Natural killer cell treated with Interleukin-12 subunit alpha and Interleukin-12 subunit beta and Interleukin-15 and Interleukin-18, amount 100 ng/mL, for 72 hours (primary cell): ENCODE measurements at regions not wholly inside any gene's neighbourhood (a gene's known extent, or its start where the extent isn't known, plus 50 kb on each side); places are given as distances from the start of the nearest gene placed in this dataset.

Experiments
- ATAC-seq, 2 donors: fragments of 150-1000 bp; cut with Tn5 transposase in 1 of 2; sonication (Bioruptor Pico), chemical (Tn5 transposase) in 1 of 2; 2 replicates each; pipeline ENCODE4 v1.10.0; 2021
- DNase-seq: peaks from one replicate; pipeline ENCODE4 v3.0.0; 2022; ENCODE audit warnings: low spot score
- H3K27ac Mint-ChIP-seq, 2 donors: 1 replicate in 1 of 2; 2 replicates in 1 of 2; pipeline ENCODE4 v1.8.0; 2022; ENCODE audit warnings: mixed read lengths in 2 of 2, mild to moderate bottlenecking in 1 of 2, moderate library complexity in 1 of 2
- H3K27me3 Mint-ChIP-seq, 2 donors: 1 replicate in 1 of 2; 2 replicates in 1 of 2; pipeline ENCODE4 v1.8.0; 2022; ENCODE audit warnings: mixed read lengths in 2 of 2
- H3K36me3 Mint-ChIP-seq: one replicate; pipeline ENCODE4 v1.8.0; 2022; ENCODE audit warnings: mixed read lengths
- H3K4me1 Mint-ChIP-seq, 2 donors: 1 replicate in 1 of 2; 2 replicates in 1 of 2; pipeline ENCODE4 v1.8.0; 2022; ENCODE audit warnings: low read depth in 2 of 2, mixed read lengths in 2 of 2, mild to moderate bottlenecking in 1 of 2
- H3K4me3 Mint-ChIP-seq: one replicate; pipeline ENCODE4 v1.8.0; 2022; ENCODE audit warnings: mixed read lengths
- H3K9me3 Mint-ChIP-seq: 2 replicates; pipeline ENCODE4 v1.8.0; 2022; ENCODE audit warnings: mixed read lengths

- DNase-seq, result no peak
Measured at GRCh38 chr2:222783592-222783991, 77.2 kb upstream of the ACSL3 start.

GRCh38 chr2:222790932-222791331, 69.9 kb upstream of the ACSL3 start:
- DNase-seq, result no peak
- no peaks in the 10 kb centered on the region for H3K27me3 Mint-ChIP-seq
- H3K9me3 Mint-ChIP-seq, result no peaks in the 10 kb centered on the region
- no peaks in the 10 kb centered on the region for H3K36me3 Mint-ChIP-seq
- peaks cover 9% of the 10 kb centered on the region in 2 donors for H3K4me1 Mint-ChIP-seq
- no peak overlapping the region for H3K27ac Mint-ChIP-seq
- no peak overlapping the region for H3K4me3 Mint-ChIP-seq
- no peak for ATAC-seq

More at GRCh38 chr2:222783592-222783991, 77.2 kb upstream of the ACSL3 start:
- no peaks in the 10 kb centered on the region for H3K36me3 Mint-ChIP-seq
- ATAC-seq, result no peak
- H3K4me1 Mint-ChIP-seq, result no peaks in the 10 kb centered on the region
- peaks cover 13 to 28% of the 10 kb centered on the region in 2 donors for H3K27me3 Mint-ChIP-seq
- H3K4me3 Mint-ChIP-seq, result no peak overlapping the region
- H3K27ac Mint-ChIP-seq, result no peak overlapping the region
- peaks cover 3% of the 10 kb centered on the region for H3K9me3 Mint-ChIP-seq

GRCh38 chr2:222792001-222792611, 68.7 kb upstream of the ACSL3 start:
- H3K36me3 Mint-ChIP-seq, result no peaks in the 10 kb centered on the region
- H3K27me3 Mint-ChIP-seq, result no peaks in the 10 kb centered on the region
- ATAC-seq, result no peak
- H3K27ac Mint-ChIP-seq, result no peak overlapping the region
- peaks cover 9% of the 10 kb centered on the region in 2 donors for H3K4me1 Mint-ChIP-seq
- no peak for DNase-seq
- H3K9me3 Mint-ChIP-seq, result no peaks in the 10 kb centered on the region
- H3K4me3 Mint-ChIP-seq, result no peak overlapping the region

- Mint-ChIP-seq H3K36me3 (no peaks in the 10 kb centered on the region), H3K27ac (no peak overlapping the region), H3K4me3 (no peak overlapping the region), H3K4me1 (no peaks in the 10 kb centered on the region), H3K9me3 (no peaks in the 10 kb centered on the region), H3K27me3 (peaks cover 0 to 4% of the 10 kb centered on the region in 2 donors)
- ATAC-seq (no peak), DNase-seq (no peak)
Measured at GRCh38 chr2:222794585-222795449, 66.0 kb upstream of the ACSL3 start.

- H3K4me3 Mint-ChIP-seq, result no peak overlapping the region
- DNase-seq (no peak), ATAC-seq (no peak)
- H3K27me3 Mint-ChIP-seq, result peaks cover 0 to 6% of the 10 kb centered on the region in 2 donors
- H3K9me3 Mint-ChIP-seq, result no peaks in the 10 kb centered on the region
- no peaks in the 10 kb centered on the region for H3K4me1 Mint-ChIP-seq
- H3K36me3 Mint-ChIP-seq, result no peaks in the 10 kb centered on the region
- no peak overlapping the region for H3K27ac Mint-ChIP-seq
Measured at GRCh38 chr2:222795450-222796357, 65.1 kb upstream of the ACSL3 start.

GRCh38 chr2:222796413-222797103, 64.3 kb upstream of the ACSL3 start:
- H3K9me3 Mint-ChIP-seq, result no peaks in the 10 kb centered on the region

GRCh38 chr2:222797261-222797660, 63.6 kb upstream of the ACSL3 start:
- H3K9me3 Mint-ChIP-seq, result no peaks in the 10 kb centered on the region
- no peaks in the 10 kb centered on the region for H3K4me1 Mint-ChIP-seq
- no peak overlapping the region for H3K27ac Mint-ChIP-seq
- H3K36me3 Mint-ChIP-seq, result no peaks in the 10 kb centered on the region
- H3K27me3 Mint-ChIP-seq, result peaks cover 0 to 6% of the 10 kb centered on the region in 2 donors
- H3K4me3 Mint-ChIP-seq, result no peak overlapping the region
- DNase-seq (no peak), ATAC-seq (no peak)

More at GRCh38 chr2:222796413-222797103, 64.3 kb upstream of the ACSL3 start:
- Mint-ChIP-seq H3K36me3 (no peaks in the 10 kb centered on the region), H3K27ac (no peak overlapping the region), H3K4me3 (no peak overlapping the region), H3K4me1 (no peaks in the 10 kb centered on the region), H3K27me3 (peaks cover 0 to 6% of the 10 kb centered on the region in 2 donors)
- DNase-seq (no peak), ATAC-seq (no peak)

GRCh38 chr2:222797871-222798270, 63.0 kb upstream of the ACSL3 start:
- peaks cover 0 to 6% of the 10 kb centered on the region in 2 donors for H3K27me3 Mint-ChIP-seq
- H3K4me3 Mint-ChIP-seq, result no peak overlapping the region
- ATAC-seq, result no peak
- no peak overlapping the region for H3K27ac Mint-ChIP-seq
- H3K4me1 Mint-ChIP-seq, result no peaks in the 10 kb centered on the region
- H3K36me3 Mint-ChIP-seq, result no peaks in the 10 kb centered on the region
- H3K9me3 Mint-ChIP-seq, result no peaks in the 10 kb centered on the region
- no peak for DNase-seq

- Mint-ChIP-seq H3K36me3 (no peaks in the 10 kb centered on the region), H3K27me3 (peaks cover 0 to 6% of the 10 kb centered on the region in 2 donors), H3K9me3 (no peaks in the 10 kb centered on the region), H3K27ac (no peak overlapping the region), H3K4me3 (no peak overlapping the region), H3K4me1 (no peaks in the 10 kb centered on the region)
- DNase-seq (no peak), ATAC-seq (peak in 1 of 2 donors; percentile 7)
Measured at GRCh38 chr2:222798528-222798927, 62.3 kb upstream of the ACSL3 start.

- DNase-seq (no peak), ATAC-seq (no peak)
- Mint-ChIP-seq H3K36me3 (no peaks in the 10 kb centered on the region), H3K9me3 (no peaks in the 10 kb centered on the region), H3K27ac (no peak overlapping the region), H3K4me3 (no peak overlapping the region), H3K4me1 (no peaks in the 10 kb centered on the region), H3K27me3 (peaks cover 0 to 6% of the 10 kb centered on the region in 2 donors)
Measured at GRCh38 chr2:222799262-222799918, 61.4 kb upstream of the ACSL3 start.

GRCh38 chr2:222802514-222803196, 58.2 kb upstream of the ACSL3 start:
- no peak for DNase-seq
- Mint-ChIP-seq H3K27ac (no peak overlapping the region), H3K4me3 (no peak overlapping the region), H3K27me3 (peaks cover 9 to 10% of the 10 kb centered on the region in 2 donors), H3K9me3 (no peaks in the 10 kb centered on the region), H3K36me3 (no peaks in the 10 kb centered on the region), H3K4me1 (no peaks in the 10 kb centered on the region)
- no peak for ATAC-seq

- DNase-seq (no peak), ATAC-seq (no peak)
- H3K36me3 Mint-ChIP-seq, result no peaks in the 10 kb centered on the region
- no peak overlapping the region for H3K4me3 Mint-ChIP-seq
- no peaks in the 10 kb centered on the region for H3K9me3 Mint-ChIP-seq
- no peak overlapping the region for H3K27ac Mint-ChIP-seq
- H3K4me1 Mint-ChIP-seq, result no peaks in the 10 kb centered on the region
- peaks cover 9 to 12% of the 10 kb centered on the region in 2 donors for H3K27me3 Mint-ChIP-seq
Measured at GRCh38 chr2:222804351-222804750, 56.5 kb upstream of the ACSL3 start.
